Adipocyte (in vitro differentiated cells): ENCODE measurements at regions not wholly inside any gene's neighbourhood (a gene's known extent, or its start where the extent isn't known, plus 50 kb on each side); places are given as distances from the start of the nearest gene placed in this dataset.
A peak's percentile ranks its signal among the peaks of the same experiment; 100 is the strongest.

Source experiments
- DNase-seq: peaks from one replicate; pipeline ENCODE4 v3.0.0-alpha.2; 2015; ENCODE audit warnings: low read depth
- H3K27me3 ChIP-seq: replicated peaks from 2 replicates; pipeline ENCODE4 v1.7.0; 2013; ENCODE audit warnings: mild to moderate bottlenecking, low read length, moderate library complexity; ENCODE audit not compliant: control insufficient read depth, insufficient read depth
- H3K36me3 ChIP-seq: 2 replicates; pipeline ENCODE4 v1.7.0; 2013; ENCODE audit warnings: low read length, mild to moderate bottlenecking, moderate library complexity; ENCODE audit not compliant: control insufficient read depth, insufficient read depth, severe bottlenecking
- H3K4me1 ChIP-seq: 2 replicates; pipeline ENCODE4 v1.7.0; 2013; ENCODE audit warnings: mild to moderate bottlenecking, low read length, moderate library complexity; ENCODE audit not compliant: control insufficient read depth, insufficient read depth
- H3K4me3 ChIP-seq: 2 replicates; pipeline ENCODE4 v1.7.0; 2013; ENCODE audit warnings: mild to moderate bottlenecking, low read length, moderate library complexity
- H3K9ac ChIP-seq: 2 replicates; pipeline ENCODE4 v1.7.0; 2013; ENCODE audit warnings: mild to moderate bottlenecking, low read length, moderate library complexity
- H3K9me3 ChIP-seq: 2 replicates; pipeline ENCODE4 v1.7.0; 2013; ENCODE audit warnings: mild to moderate bottlenecking, low read length, moderate library complexity; ENCODE audit not compliant: control insufficient read depth

DNA sequence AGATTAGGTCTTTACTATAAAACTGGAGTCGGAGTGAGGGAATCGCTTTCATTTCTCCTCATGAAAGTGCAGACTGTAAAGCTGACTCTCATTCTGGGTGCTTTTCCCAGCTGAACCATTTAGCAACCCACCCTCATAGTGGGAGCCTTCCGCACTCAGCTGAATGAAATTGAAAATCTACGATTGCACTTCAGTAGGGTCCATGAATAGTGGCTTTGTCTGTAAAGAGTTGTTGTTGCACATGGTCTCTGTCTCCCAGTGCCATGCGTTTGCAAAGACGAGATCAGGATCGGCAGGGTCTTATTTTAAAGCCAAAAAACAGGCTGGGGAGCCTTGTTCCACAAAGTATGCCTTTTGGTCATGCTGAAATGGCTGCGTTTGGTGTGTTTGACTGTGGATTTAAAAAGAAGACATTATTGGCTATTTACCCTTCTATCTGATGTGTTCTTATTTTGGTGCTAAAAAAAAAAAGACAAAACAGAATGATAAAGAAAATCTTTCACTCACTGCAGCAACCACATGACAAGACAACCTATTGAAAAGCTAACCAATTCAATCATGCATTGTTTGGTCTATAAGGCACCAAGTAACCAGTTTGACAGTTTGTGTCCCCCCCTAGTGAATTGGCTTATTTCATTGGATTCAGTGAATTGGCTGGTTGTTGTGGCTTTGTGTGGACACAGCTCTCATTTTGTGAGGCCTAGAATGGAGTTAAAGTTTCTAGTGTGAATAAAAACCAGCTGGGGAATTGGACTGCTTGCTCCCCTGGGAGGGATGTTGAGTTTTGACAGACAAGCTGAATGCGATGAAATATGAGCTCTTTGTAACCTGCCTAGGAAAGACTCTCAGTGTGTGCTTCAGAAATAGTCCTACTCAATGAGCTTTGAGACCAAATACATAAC, 65.6 kb downstream of the ARHGAP35 start:
- H3K27me3 ChIP-seq, result no peaks in the 10 kb centered on the region
- DNase-seq, result peak; percentile 73
- no peak overlapping the region for H3K9ac ChIP-seq
- no peak overlapping the region for H3K4me3 ChIP-seq
- H3K9me3 ChIP-seq, result no peaks in the 10 kb centered on the region
- H3K4me1 ChIP-seq, result peaks cover 48% of the 10 kb centered on the region
- peaks cover 17% of the 10 kb centered on the region for H3K36me3 ChIP-seq

DNA sequence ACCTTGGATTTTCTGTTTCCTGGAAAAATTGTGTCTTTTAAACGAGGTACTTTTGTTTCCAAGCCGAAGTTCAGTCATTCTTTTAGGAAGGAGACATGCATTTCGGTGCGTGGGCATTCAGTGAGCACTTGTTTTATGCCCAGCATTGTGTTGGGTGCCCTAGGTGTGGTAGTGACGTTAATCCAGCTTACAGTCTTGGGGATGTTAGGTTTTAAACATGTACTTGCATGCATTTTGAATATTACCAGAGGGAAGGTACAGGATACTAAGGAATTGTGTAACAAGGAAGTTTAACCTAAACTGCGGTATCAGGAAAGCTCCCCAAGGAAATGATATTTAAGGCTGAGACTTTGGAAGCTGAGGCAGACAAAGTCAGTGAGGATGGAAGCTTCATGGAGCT, 66.3 kb downstream of the ARHGAP35 start:
- no peaks in the 10 kb centered on the region for H3K27me3 ChIP-seq
- H3K9me3 ChIP-seq, result no peaks in the 10 kb centered on the region
- peaks cover 10% of the 10 kb centered on the region for H3K36me3 ChIP-seq
- H3K4me3 ChIP-seq, result no peak overlapping the region
- H3K9ac ChIP-seq, result no peak overlapping the region
- peaks cover 54% of the 10 kb centered on the region for H3K4me1 ChIP-seq
- DNase-seq, result no peak

DNA sequence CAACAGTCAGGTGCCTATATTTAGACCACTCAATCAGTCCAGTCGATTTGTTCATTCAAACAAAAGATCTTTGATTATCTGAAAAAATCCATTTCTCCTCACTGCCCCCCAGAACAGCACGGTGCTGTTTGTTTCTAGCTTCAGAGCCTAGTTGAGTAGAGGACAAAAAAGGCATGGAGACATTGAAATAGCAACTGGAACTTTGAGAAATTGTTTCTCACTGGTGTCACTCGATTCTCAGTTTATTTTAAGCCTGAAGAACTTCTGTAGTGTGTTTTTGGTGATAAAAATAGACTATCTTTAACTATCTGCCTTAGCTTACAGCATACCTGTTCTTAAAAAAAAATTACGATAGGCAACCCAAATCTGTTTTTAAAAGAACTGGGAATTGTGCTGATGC, 67.1 kb downstream of the ARHGAP35 start:
- no peak for DNase-seq
- Histone ChIP-seq H3K4me3 (no peak overlapping the region), H3K27me3 (no peaks in the 10 kb centered on the region), H3K9ac (no peak overlapping the region), H3K36me3 (peaks cover 3% of the 10 kb centered on the region), H3K4me1 (peaks cover 62% of the 10 kb centered on the region), H3K9me3 (no peaks in the 10 kb centered on the region)

DNA sequence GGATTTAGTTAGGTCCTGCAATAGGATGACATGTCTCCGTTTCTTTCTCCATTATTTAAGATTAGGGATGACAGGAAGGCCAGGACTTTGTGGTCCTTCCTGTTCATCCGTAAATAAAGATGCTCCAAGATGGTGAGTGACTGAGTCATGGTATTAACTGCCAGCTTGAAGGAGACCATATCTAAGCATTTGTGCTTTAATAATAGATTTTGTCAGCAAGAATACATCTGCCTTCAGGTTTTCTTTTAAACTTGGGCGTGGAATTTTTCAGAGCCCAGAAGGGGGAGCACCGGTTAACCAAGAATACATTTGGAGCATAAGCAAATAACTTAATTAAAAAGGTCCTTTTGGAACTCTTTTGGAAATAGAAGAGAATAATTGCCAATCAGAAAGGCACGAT, 68.2 kb downstream of the ARHGAP35 start:
- H3K36me3 ChIP-seq, result peaks cover 3% of the 10 kb centered on the region
- no peak overlapping the region for H3K4me3 ChIP-seq
- H3K4me1 ChIP-seq, result peaks cover 70% of the 10 kb centered on the region
- no peak overlapping the region for H3K9ac ChIP-seq
- no peaks in the 10 kb centered on the region for H3K27me3 ChIP-seq
- DNase-seq, result no peak
- H3K9me3 ChIP-seq, result no peaks in the 10 kb centered on the region

DNA sequence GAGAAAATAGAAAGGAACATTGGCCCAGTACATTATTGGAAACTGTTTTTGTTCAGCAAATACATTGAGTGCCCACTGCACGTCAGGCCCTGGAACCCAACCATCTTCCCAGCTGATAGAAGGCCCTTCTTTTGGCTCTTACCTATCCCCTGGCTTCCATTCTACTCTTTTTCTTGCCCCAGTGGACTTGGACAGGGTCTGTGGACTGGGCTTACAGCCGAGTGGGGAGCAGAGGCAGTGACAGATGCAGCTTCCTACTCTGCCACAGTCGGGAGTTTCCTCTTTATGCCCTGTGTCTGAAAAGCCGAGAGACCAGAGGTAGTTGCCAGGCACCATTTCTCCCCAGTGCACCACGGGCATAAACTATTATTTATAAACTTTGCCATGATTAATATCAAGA, 70.4 kb downstream of the ARHGAP35 start:
- H3K36me3 ChIP-seq, result no peaks in the 10 kb centered on the region
- H3K9ac ChIP-seq, result no peak overlapping the region
- no peak for DNase-seq
- no peaks in the 10 kb centered on the region for H3K27me3 ChIP-seq
- no peak overlapping the region for H3K4me3 ChIP-seq
- H3K9me3 ChIP-seq, result no peaks in the 10 kb centered on the region
- peaks cover 49% of the 10 kb centered on the region for H3K4me1 ChIP-seq

DNA sequence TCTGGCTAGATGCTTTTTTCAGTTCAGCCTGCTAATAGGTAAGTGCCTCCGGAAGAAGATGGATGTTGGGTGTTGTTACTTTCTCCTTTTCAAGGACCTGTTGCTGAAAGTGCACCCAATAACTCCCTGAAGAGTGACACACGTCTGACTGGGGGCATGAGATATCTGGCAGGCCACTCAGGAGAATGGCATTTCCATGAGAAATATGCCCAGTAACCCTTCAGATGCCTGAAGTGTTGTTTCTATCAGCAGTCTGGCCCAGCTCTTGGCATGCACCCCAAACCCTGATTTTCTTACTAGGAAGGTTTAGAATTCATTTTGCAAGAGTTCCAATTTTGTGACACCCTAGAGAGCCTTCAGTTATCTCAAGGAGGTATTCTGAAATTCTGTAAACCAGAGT, 71.5 kb downstream of the ARHGAP35 start:
- no peaks in the 10 kb centered on the region for H3K9me3 ChIP-seq
- peak overlapping the region; percentile 5 for H3K9ac ChIP-seq
- H3K4me1 ChIP-seq, result peaks cover 42% of the 10 kb centered on the region
- no peaks in the 10 kb centered on the region for H3K27me3 ChIP-seq
- H3K4me3 ChIP-seq, result no peak overlapping the region
- peak; percentile 41 for DNase-seq
- H3K36me3 ChIP-seq, result peaks cover 4% of the 10 kb centered on the region

DNA sequence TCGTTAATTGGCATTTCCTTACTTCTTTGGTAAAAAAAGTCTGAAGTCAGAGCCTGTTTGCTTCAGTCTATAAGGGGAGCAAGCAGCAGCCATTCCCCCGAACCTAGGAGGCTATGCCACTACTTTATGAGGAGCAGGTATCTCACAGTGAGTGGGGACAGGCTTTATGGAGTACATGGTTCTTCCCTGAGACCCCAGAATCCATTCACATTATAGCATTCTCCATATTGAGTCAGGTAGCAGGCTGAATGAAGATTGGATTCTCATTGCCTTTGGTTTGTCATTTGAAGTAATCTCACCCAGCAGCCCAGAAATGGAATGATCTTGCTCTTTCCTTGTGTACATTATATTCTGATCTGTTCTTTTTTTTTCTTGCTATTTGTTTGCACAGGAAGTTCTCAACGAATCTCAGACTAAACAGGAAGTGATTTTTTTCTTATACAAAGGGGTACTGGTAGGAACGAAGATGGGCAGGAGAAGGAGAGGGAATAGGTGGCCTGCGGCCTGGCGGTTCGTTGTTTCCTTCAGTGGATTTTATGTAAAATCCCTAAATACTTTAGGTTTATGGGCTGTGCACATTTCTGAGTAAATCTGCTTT, 74.4 kb downstream of the ARHGAP35 start:
- peaks cover 14% of the 10 kb centered on the region for H3K36me3 ChIP-seq
- H3K4me1 ChIP-seq, result peaks cover 36% of the 10 kb centered on the region
- no peak for DNase-seq

DNA sequence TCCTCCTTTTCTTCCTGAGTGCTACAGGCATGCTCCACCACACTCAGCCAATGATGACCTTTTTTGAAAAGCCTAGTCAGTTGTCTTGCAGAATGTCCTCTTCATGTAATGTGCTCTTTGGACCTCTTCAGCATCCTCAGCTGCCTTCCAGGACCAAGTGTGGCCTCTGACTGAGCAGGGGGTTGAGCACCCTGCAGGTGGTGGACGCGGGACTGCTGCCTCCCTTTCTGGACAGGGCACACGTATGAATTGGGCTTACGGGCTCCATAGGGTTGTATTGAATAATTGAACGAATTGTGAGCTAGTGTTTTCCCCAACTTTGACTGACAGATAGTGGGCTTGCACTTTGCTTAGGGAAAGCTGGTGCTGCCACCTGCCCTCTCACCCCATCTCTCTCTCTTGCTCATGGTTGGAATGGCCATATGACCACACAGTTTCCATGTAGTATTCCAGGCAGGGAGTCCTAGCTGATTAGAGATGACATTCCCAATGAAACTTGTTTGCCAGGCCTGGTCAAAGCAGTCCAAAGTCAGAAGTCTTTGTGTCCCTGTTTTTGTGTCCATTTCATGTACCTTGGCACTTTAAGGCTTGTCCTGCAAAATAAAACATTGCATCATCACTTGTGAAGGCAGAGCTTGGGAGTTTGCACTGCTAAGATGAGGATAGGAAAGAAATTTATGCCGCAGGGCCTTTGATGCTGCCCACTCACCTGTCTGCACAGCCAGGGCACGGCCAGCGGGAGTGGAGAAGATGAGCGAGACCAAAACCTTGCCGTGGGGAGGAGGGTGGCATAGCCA, 76.3 kb upstream of the NPAS1 start:
- H3K4me3 ChIP-seq, result peak overlapping the region; percentile 8

More for the DNA sequence above, 74.4 kb downstream of the ARHGAP35 start:
- no peak overlapping the region for H3K4me3 ChIP-seq
- H3K9ac ChIP-seq, result no peak overlapping the region
- no peaks in the 10 kb centered on the region for H3K9me3 ChIP-seq
- no peaks in the 10 kb centered on the region for H3K27me3 ChIP-seq

DNA sequence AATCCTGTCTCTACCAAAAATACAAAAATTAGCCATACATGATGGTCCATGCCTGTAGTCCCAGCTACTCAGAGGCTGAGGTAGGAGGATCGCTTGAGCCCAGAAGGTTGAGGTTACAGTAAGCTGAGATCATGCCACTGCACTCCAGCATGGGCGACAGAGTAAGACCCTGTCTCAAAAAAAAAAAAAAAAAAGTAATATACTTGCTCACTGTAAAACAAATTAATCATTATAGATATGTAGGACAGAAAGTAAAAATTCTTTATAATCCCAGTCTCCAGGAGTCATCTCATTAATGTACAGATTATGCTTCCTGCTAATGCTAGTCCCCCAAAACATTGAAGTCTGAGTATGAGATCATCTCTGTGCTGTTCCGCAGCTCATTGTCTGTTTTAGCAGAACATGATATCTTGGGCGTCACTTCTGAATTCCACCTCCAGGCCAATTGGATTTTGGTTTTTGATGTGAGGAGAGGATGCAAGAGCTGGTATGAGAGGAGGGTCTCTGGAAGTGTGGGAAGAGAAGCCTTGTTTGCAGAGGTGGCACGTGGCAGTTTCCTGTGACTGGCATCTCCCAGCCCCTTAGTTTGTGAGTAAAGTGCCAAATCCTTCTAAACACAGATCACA, 75.4 kb upstream of the NPAS1 start:
- peak overlapping the region; percentile 71 for H3K4me3 ChIP-seq
- no peaks in the 10 kb centered on the region for H3K27me3 ChIP-seq
- no peaks in the 10 kb centered on the region for H3K9me3 ChIP-seq
- peaks cover 9% of the 10 kb centered on the region for H3K36me3 ChIP-seq
- DNase-seq, result no peak
- H3K9ac ChIP-seq, result peak overlapping the region; percentile 86
- H3K4me1 ChIP-seq, result peaks cover 51% of the 10 kb centered on the region

More for the DNA sequence above, 76.3 kb upstream of the NPAS1 start:
- H3K9me3 ChIP-seq, result no peaks in the 10 kb centered on the region
- peaks cover 51% of the 10 kb centered on the region for H3K4me1 ChIP-seq
- H3K27me3 ChIP-seq, result no peaks in the 10 kb centered on the region
- H3K9ac ChIP-seq, result peak overlapping the region; percentile 86
- no peak for DNase-seq
- peaks cover 9% of the 10 kb centered on the region for H3K36me3 ChIP-seq

DNA sequence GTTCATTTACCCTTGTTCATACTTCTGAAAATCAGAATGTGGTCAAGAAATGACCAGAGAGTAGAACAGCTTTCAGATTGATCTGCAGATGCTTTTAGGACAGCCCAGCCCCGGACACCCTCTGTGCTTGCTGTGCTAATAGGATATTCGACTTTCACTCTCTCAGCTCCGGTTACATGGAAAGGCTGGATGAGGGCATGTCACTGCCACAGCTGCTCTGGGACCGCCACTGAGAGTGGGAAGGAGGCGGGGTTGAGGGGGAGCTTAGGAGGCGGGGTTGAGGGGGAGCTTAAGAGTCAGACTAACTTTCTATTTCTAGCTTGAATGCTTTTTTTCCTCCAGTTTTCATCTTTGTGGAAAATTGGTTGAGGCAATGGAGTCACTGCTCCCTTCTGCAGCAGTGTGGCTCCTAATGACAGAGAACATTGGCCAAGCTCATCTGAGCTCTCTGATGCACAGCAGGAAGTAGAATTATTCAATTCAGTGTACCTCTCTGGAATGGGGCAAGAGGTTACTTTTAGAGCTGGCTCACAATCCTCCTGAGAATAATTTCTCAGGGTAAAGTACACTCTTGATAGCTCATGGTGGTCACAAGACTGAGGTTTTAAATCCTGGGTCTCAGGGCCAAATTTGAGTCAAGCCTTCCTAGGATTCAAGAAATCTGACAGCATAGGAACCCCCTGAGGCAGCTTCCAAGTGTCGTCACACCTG, 74.6 kb upstream of the NPAS1 start:
- Histone ChIP-seq H3K36me3 (peaks cover 6% of the 10 kb centered on the region), H3K9me3 (no peaks in the 10 kb centered on the region), H3K4me3 (peak overlapping the region; percentile 71), H3K27me3 (no peaks in the 10 kb centered on the region), H3K9ac (peak overlapping the region; percentile 86), H3K4me1 (peaks cover 59% of the 10 kb centered on the region)
- DNase-seq, result peak; percentile 81
